Ovary (tissue), 7 donors: ENCODE measurements at regions not wholly inside any gene's neighbourhood (a gene's known extent, or its start where the extent isn't known, plus 50 kb on each side); places are given as distances from the start of the nearest gene placed in this dataset.

ENCODE experiments used
- DNase-seq, 5 donors: peaks; one replicate each; pipeline ENCODE4 v3.0.0-alpha.2; 2019 to 2020
- H3K27ac ChIP-seq, 2 donors: fragments of 200-600 bp; one replicate each; pipeline versions ENCODE4 v1.5.1 to v1.8.0; 2019 to 2022
- H3K27me3 ChIP-seq: fragments of 200-600 bp; one replicate; pipeline ENCODE4 v1.8.0; 2022
- H3K36me3 ChIP-seq: fragments of 200-600 bp; sonication (generic); one replicate; pipeline ENCODE4 v1.5.1; 2019
- H3K4me1 ChIP-seq: one replicate; pipeline ENCODE4 v1.8.1; 2013; ENCODE audit warnings: mild to moderate bottlenecking, moderate library complexity; ENCODE audit not compliant: insufficient read depth
- H3K4me3 ChIP-seq: fragments of 200-600 bp; sonication (generic); one replicate; pipeline ENCODE4 v1.5.1; 2017
- H3K9me3 ChIP-seq, 2 donors: fragments of 200-600 bp in 1 of 2; sonication (generic) in 1 of 2; one replicate each; pipeline versions ENCODE4 v1.5.1 to v1.8.1; 2013 to 2019; ENCODE audit warnings: mild to moderate bottlenecking in 1 of 2, moderate library complexity in 1 of 2
- CTCF ChIP-seq, 3 donors: fragments of 450-650 bp in 2 of 3; fragments of 200-600 bp in 1 of 3; IDR thresholded peaks; one replicate each; pipeline versions ENCODE4 v1.5.1 to v1.8.0; 2016 to 2022; ENCODE audit warnings: antibody characterized with exemption in 3 of 3, mild to moderate bottlenecking in 1 of 3
- EP300 ChIP-seq: sonication (generic); formaldehyde crosslinking; IDR thresholded peaks from one replicate; pipeline ENCODE4 v1.6.1; 2017; ENCODE audit warnings: antibody characterized with exemption
- POLR2A ChIP-seq: fragments of 450-650 bp; IDR thresholded peaks from one replicate; pipeline ENCODE4 v1.6.1; 2017; ENCODE audit warnings: antibody characterized with exemption, mild to moderate bottlenecking, moderate library complexity
- WGBS, 3 donors: extraction: QIAGEN DNeasy Blood & Tissue Kit in 1 of 3; methylation state at CpG; one replicate each; pipeline versions ENCODE4 v1.1.5 to v1.1.7; 2013 to 2017; 5-methylcytosine and 5-hydroxymethylcytosine counted together
- intact Hi-C, 4 donors: fragments of 100-400 bp; cut with DNase I; formaldehyde crosslinking; loops; one replicate each; pipeline versions ENCODE4 v1.11.0 to v1.15.1; 2022 to 2023
- donor health status: DM: no; HTN: no; CAD: no; lungs with moderate emphysema.
- donor health status: DM: no; HTN: no; CAD: no.
- donor health status: Bipolar disorder and iron deficiency.
- donor health status: DM: no; HTN: no; CAD: no.
- donor health status: DM: yes; HTN: yes; CAD: no.

GRCh38 chr9:106639873-106640568, 222.9 kb upstream of the ZNF462 start:
- 82 to 89% (median 84%) methylated on average over 4 of the region's 4 CpGs for WGBS, 3 donors
- intact Hi-C loops: no loop called here
- no peak for TF ChIP-seq EP300
- no peak for TF ChIP-seq POLR2A
- no peak for TF ChIP-seq CTCF (IDR thresholded peaks at IDR 0.05)
- H3K4me1 ChIP-seq: no peaks in the 10 kb centered on the region
- no peak overlapping the region for H3K27ac ChIP-seq
- H3K36me3 ChIP-seq: no peaks in the 10 kb centered on the region
- no peak overlapping the region for H3K4me3 ChIP-seq
- H3K27me3 ChIP-seq: no peaks in the 10 kb centered on the region
- H3K9me3 ChIP-seq: no peaks in the 10 kb centered on the region
- DNase-seq: no peak

GRCh38 chr9:106643211-106643930, 219.6 kb upstream of the ZNF462 start:
- no peak for DNase-seq
- no peaks in the 10 kb centered on the region for H3K27me3 ChIP-seq
- H3K36me3 ChIP-seq: no peaks in the 10 kb centered on the region
- H3K4me3 ChIP-seq: no peak overlapping the region
- intact Hi-C loops: no loop called here
- no peak overlapping the region for H3K27ac ChIP-seq
- WGBS, 3 donors: 85 to 95% (median 89%) methylated on average over 3 of the region's 3 CpGs
- TF ChIP-seq CTCF (IDR thresholded peaks at IDR 0.05): no peak
- no peak for TF ChIP-seq EP300
- no peak for TF ChIP-seq POLR2A
- no peaks in the 10 kb centered on the region for H3K4me1 ChIP-seq
- H3K9me3 ChIP-seq: no peaks in the 10 kb centered on the region

GRCh38 chr9:106644661-106645060, 218.3 kb upstream of the ZNF462 start:
- intact Hi-C loops: no loop called here
- H3K9me3 ChIP-seq: no peaks in the 10 kb centered on the region
- H3K4me1 ChIP-seq: no peaks in the 10 kb centered on the region
- no peak overlapping the region for H3K27ac ChIP-seq
- H3K36me3 ChIP-seq: no peaks in the 10 kb centered on the region
- H3K4me3 ChIP-seq: no peak overlapping the region
- no peak for DNase-seq
- WGBS, 3 donors: 66 to 73% (median 70%) methylated on average over 3 of the region's 3 CpGs
- no peaks in the 10 kb centered on the region for H3K27me3 ChIP-seq
- TF ChIP-seq CTCF (IDR thresholded peaks at IDR 0.05) (no peak), POLR2A (no peak), EP300 (no peak)

GRCh38 chr9:106648799-106649198, 214.2 kb upstream of the ZNF462 start:
- no peaks in the 10 kb centered on the region for H3K36me3 ChIP-seq
- WGBS, 3 donors: 22 to 30% (median 29%) methylated on average over 2 of the region's 2 CpGs
- intact Hi-C loops: no loop called here
- H3K4me3 ChIP-seq: no peak overlapping the region
- no peaks in the 10 kb centered on the region for H3K9me3 ChIP-seq
- no peaks in the 10 kb centered on the region for H3K27me3 ChIP-seq
- DNase-seq: no peak
- H3K4me1 ChIP-seq: no peaks in the 10 kb centered on the region
- TF ChIP-seq EP300 (no peak), CTCF (IDR thresholded peaks at IDR 0.05) (no peak), POLR2A (no peak)
- H3K27ac ChIP-seq: no peak overlapping the region
